ENCODE measurements at regions not wholly inside any gene's neighbourhood (a gene's known extent, or its start where the extent isn't known, plus 50 kb on each side); places are given as distances from the start of the nearest gene placed in this dataset.

DNA sequence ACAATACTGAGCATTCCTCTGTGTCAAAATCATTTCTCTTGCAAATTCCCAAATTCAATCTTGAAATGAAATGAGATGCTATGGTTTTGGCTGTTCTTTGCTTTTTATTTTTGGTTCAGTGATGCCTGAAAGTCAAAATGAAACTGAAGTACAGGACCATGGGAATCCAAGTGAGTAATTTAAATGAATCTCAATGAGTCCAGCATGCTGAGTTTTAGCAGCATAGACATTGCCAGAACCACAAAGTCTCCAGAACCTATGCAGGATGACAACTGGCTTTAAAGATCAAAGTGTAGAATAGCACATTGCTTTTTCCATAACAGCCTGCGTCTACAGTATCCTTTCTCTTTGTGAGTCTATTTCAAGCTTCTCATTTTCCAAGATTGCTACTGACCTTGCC, 1050.7 kb upstream of the PIK3C3 start:
- no peak for TF ChIP-seq EZH2phosphoT487 (IDR thresholded peaks at IDR 0.05; ENCODE audit: borderline replicate concordance, low read depth, low read length)
- TF ChIP-seq, protein P1, sequence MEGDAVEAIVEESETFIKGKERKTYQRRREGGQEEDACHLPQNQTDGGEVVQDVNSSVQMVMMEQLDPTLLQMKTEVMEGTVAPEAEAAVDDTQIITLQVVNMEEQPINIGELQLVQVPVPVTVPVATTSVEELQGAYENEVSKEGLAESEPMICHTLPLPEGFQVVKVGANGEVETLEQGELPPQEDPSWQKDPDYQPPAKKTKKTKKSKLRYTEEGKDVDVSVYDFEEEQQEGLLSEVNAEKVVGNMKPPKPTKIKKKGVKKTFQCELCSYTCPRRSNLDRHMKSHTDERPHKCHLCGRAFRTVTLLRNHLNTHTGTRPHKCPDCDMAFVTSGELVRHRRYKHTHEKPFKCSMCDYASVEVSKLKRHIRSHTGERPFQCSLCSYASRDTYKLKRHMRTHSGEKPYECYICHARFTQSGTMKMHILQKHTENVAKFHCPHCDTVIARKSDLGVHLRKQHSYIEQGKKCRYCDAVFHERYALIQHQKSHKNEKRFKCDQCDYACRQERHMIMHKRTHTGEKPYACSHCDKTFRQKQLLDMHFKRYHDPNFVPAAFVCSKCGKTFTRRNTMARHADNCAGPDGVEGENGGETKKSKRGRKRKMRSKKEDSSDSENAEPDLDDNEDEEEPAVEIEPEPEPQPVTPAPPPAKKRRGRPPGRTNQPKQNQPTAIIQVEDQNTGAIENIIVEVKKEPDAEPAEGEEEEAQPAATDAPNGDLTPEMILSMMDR (conservative IDR thresholded peaks at IDR 0.05; ENCODE audit: low read length) = no peak
